Stimulated activated CD8-positive, alpha-beta memory T cell treated with anti-CD3 and anti-CD28 coated beads, Interleukin-4, amount 100 ng/mL, for 48 hours (primary cell): ENCODE measurements at regions not wholly inside any gene's neighbourhood (a gene's known extent, or its start where the extent isn't known, plus 50 kb on each side); places are given as distances from the start of the nearest gene placed in this dataset.
"Not testable (repeated sequence)": the region's sequence is repeated elsewhere in the genome, so short reads cannot be mapped to it uniquely, and the experiment has no call there.

Experiments used
- DNase-seq: peaks from one replicate; pipeline ENCODE4 v3.0.0-alpha.2; 2020

DNA sequence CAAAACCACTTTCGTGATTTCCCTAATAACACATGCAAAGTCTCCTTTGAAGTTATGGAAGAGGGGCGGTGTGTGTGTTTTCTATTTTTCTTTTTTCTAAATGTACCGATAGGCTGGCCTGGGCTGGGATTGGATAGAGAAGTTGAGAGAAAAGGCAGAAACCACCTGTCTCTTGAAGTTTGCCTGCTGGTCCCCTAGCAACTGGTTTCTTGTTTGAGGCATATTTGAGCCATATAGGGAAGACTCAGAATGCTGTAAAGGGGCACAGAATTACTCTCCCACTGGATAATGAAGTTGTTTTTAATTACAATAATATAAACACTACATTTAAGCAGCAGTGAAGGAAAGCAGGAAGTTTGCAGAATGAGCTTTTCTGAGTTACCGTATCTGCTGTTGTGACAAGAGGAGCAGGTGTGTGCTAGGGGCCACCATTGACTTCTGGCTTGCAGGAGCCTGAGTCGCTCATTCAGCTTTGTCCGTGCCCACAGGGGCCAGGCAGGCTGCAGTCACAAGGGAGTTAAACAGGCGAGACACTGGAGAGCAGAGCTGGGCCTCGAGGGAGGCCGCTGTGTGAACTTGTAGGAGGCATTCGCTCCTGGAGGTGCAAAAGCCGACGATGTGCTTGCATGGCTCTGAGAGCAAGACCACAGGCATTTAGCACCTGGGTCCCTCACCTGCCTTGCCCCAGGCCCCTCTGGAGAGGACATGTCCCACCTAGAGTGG lies 173.8 kb upstream of the RGS6 start:
- no peak for DNase-seq

DNA sequence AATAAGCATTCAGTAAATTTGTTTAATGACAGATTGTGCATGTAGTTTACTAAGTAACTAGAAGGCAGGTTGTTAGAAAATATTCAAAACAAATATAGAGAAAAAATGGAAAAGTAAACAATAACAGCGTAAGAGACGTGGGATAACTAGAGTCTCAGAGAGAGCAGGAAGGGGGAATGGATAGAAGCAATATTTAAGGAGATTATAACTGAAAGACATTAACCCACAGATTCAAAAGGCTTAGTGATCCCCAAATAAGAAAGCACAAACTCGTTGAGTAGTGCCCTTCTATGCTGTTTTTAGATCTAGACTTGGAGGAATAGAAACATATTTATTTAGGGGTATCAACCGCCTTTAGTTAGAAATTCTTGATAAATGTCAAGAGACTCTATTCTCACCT lies 169.7 kb upstream of the RGS6 start:
- DNase-seq: no peak

DNA sequence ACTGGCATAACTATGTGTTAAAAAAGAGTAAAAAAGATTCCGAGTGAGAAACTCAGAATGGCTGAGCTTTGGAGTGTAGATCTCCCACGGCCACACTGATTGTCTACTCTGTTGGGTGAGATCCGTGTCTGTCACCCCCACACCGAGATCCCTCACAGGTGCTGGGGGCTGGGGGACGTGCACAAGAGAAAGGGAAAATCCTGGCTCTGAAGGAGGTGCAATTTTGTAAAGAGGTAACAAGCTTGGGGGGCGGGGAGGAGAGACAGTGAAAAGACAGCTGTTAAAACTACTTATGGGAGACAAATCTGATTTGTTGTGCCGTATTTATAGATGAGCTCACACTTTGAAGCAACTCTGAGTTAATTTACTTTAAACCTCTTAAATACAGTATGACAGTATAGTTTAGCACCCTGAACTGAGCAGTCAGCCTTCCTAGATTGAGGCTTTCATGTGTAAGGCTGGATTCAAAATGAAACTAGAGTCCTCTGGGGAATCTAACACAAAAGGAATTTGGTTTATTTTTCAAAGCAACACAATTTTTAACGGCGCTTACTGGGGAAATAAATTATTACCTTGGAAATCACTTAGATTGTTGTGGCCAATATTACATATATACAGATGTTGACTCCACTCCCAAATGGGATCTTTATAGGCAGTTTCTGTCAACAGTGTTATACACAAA lies 167.4 kb upstream of the RGS6 start:
- no peak for DNase-seq

DNA sequence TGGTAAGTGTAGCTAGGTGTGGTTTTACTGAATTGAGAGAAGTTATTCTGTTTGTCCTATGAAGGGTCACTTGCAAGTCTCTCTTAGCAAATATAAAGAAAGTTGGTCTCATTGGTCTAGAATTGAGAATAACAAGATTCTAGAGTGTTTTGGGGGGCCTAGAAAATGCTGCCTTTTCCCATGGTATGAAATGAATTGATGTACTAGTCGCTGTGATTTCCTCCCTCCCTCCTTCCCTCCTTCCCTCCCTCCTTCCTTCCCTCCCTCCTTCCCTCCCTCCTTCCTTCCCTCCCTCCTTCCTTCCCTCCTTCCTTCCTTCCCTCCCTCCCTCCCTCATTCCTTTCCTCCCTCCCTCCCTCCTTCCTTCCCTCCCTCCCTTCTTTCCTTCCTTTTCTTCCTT lies 166.7 kb upstream of the RGS6 start:
- DNase-seq: no peak

DNA sequence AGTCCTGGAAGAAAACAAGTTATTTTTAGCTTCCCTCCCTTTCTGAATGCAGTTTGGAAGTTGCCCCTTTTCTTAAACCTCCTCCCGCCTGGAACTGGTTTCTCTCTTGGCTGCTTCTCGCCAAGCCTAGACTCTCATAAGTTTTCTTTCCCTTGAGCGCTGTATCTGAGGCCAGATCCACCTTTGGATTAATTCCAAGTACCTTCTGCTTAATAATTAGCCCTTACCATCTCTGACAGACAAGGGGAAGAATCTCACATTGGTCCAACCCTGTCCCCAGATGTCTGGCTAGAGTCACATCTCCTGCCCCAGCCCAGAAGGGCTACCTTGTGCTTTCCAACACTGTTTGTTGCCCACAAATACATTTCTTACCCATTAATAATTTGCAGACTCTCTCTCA lies 161.8 kb upstream of the RGS6 start:
- no peak for DNase-seq

DNA sequence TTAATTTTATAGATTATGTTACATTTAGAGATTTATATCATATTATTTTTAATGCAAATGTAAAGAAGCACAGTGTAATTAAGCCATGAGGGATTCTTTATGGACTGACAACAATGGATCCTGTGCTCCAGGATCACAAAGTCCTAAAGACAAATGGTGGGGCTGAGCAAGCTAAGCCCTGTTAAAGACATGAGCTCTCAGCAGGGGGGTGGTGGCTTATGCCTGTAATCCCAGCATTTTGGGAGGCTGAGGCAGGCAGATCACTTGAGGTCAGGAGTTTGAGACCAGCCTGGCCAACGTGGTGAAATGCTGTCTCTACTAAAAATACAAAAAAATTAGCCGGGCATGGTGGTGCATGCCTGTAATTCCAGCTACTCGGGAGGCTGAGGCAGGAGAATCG lies 160.8 kb upstream of the RGS6 start:
- DNase-seq: not testable (repeated sequence)

DNA sequence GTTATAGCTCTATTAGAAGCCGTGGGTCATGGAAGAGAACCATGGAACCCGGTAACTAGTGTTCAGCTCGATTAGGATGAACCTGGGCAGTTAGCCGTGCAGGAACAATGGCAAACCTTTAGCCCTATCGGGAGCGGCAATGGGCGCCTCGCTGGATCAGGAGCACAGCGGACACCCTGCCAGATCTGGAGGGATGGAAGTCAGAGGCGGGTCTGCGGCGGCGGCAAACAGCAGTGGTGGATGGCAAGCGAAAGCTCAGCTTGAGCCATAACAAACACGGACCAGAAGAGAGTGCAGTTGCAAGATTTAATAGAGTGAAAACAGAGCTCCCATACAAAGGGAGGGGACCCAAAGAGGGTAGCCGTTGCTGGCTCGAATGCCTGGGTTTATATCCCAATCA lies 160.2 kb upstream of the RGS6 start:
- not testable (repeated sequence) for DNase-seq

DNA sequence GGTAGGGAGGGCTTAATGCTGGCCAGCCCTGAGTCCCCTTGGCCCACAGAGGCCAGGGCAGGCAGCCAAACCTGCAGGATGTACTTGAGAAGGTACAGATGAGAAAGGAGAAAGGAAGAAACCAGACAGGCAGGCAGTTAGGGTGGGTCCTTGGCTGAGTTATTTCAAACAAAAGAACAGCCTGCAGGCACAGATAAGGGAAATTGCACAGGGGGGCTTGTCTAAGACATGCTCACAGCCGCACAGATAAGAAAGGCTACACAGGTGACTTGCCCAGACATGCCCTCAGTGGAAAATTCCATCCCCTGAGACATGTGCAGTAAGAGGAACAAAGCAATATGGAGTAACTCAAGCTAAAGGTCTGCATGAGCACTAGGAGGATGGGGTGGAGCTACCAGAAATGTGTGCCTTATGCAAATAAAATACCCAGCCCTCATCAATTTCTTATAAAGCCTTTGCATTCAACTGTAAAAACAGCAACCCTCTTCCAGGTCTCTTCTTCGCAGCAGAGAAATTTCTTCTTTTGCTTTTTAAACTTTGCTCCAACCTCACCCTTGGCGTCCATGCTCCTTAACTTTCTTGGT lies 158.2 kb upstream of the RGS6 start:
- no peak for DNase-seq

DNA sequence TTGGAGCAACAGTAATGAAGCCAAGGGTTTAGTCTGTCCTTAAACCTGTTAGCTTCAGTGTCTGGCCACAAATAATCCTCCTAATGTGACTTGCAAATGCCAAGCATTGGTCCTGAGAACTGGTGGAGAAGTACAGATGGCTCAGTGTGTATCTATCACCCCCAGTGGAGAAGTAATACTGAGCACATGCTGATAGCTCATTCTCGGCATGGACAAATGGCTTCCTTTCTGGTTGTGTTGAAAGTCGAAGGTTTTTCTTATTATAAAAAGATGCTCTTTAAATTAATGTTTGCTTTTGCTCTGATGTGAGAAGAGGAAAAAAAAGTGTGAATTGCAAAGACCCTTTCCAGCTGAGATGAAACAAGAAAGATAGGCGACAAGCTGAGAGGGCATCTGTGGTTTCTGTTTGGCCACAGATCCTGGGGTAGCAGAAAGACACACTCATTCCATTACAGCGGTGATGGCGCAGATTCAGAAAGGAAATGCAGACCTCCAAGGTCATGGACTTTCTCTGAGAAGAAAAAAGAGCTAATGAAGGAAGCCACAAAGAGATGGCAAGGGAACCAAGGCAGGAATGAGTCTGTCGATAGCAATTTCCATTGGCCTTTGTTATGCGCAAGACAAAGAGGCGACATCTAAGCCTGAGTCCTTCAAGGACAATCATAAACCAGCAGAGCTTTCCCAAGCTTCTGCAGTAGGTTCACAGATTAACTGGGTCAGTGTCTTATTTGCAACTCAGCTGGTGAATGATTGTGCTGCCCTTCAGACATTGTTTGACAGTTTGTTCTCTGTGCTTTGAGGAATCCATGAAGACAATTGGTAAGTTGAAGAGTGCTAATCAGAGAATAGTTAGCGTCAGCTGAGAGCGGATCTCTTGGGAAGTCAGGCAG lies 155.5 kb upstream of the RGS6 start:
- DNase-seq: peak; percentile 40

DNA sequence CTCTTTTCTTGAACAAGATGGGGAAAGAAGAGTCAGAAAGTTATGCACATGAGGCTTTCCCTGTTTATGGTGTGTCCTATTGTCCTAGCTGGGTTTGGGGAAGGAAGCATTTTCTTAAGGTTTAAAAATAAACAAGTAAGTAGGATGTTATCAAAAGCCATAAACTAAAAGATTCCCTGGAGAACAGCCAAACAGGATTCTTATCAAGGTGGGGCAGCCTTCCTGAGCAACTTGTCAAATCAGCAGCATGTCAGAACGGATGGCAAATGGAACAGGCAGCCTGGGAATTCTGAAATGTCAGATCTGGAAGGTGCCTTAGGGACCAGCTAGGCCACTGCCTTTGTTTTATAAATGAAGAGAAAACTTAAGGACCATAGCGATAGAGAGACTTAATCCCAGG lies 152.2 kb upstream of the RGS6 start:
- DNase-seq: no peak

DNA sequence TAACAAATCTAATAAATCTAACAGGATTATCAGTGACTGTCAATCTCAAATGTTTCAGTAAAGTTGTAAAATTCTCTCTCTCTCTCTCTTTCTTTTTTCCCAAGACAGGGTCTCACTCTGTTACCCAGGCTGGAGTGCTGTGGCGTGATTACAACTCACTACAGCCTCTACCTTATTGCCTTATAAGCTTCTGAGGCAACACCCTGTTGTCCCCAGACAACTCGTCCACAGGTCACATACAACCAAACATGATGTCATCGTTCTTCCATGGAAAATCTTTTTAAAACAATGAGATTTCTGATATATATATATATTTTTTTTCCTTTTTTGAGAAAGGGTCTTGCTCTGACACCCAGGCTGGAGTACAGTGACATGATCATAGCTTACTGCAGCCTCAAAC lies 151.4 kb upstream of the RGS6 start:
- DNase-seq: no peak

DNA sequence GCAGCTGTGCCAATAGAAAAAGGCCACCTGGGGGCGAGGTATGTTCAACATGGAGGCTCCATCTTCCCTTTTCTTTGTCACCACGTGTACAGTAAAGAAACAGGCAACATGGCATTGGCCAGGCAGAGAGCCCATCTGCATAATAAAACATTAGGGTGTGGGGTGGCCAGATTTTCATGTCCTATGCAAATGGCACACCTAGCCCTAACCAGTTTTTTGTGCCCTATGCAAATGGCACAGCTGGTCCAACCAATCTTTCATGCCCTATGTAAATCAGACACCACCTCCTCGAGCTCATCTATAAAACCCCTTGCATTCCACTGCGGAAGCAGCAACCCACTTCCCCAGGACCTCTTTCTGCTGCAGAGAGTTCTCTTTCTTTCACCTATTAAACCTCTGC lies 149.1 kb upstream of the RGS6 start:
- DNase-seq: no peak

DNA sequence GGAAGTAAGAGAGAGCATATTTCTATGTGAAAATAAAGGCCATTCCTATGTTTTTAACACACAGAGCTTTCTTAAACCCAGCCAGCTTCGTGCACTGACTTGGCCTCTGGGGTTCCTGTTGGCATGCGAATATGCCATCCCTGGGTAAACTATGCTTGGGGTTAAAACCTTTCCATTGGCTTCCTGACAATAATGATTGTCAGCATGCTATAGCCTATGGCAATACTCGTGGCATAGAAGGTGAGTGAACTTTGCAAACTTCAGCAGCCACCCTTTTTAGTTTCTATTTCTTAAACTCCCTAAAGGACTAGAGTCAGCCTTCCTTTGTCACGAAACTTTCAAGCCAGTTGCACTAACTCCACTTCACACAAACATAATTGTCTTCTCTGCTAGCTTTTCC lies 148.4 kb upstream of the RGS6 start:
- DNase-seq: no peak

DNA sequence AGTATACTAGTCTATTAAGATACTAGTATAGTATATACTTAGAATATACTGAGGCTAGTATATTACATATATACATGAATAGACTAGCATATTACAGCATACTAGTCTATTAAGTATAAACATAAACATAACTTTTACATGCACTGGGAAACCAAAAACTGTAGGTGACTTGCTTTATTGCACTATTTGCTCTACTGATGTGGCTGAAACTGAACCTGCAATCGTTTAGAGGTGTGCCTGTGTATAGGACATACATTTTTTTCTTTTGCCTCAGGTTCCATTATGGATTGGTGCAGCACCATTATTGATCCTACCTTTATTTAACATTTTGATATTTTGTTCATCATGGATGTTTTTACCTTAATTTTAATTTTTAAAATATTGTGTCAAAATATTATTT lies 143.2 kb upstream of the RGS6 start:
- no peak for DNase-seq

DNA sequence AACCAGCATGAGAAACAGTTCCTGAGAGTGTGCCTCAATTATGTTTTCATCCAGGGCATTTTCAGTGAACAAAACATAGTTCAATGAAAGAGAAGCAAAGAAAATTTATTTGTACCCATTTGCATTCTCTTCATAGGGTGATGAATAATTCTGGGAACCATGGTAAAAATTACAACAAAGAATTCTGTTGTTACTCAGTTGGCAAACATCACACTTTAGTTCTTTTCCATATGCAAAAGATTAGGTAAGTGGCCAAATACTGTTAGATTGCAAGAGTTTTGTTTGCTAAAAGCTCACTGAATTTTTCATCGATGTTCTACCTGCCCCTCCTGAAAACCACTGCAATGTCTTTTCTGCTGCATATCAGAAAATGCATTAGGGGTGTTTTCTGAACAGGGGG lies 132.4 kb upstream of the RGS6 start:
- DNase-seq: no peak

DNA sequence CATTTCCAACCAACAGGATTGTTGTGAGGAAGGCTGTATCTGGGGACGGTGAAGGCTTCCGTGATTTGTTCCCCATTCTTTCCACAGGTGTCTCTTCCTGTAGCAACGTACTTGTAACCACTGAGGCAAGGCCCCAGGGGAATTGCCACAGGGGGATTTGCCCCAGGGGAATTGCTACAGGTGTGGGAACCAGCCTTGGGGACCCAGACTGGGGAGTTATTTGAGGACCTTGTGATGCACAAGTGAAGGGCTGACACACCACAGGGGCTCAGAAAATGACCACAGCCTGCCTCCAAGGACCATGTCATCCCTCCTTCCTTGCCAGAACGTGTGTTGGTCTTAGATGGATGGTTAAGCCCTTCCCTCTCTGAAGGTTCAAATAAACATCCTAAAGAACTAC lies 131.4 kb upstream of the RGS6 start:
- no peak for DNase-seq

DNA sequence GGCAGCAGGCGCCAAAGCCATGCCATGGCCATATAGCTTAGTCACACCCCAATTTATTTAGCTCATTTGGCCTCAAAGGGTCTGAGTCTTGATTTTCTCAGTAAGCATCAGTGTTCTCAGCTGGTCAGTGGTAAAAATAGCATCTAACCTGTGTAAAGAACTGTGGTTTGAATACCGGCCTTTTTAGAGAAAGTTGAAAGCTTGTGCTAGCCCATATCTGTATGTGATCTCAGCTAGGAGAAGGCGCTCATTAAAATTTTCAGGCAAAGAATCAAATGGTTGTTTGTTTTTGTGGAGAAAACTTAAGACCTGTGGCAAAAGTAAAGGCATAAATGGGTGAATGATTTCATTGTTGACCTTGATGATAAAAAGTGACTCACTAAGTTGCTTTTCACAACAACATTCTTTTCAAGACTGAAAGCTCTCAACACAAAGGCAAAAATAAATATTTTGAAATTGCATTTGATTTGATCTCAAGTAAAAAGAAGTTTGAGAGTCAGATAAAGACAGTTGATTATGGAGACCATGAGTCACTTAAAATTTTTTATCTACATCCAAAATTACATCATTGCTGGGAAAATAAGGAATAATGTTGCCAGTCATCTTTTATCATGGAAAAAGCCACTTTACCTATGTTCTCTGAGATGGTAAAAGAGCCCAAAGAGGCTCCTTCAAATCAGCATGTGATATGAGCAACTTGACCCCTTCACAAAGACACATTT lies 128.5 kb upstream of the RGS6 start:
- no peak for DNase-seq

DNA sequence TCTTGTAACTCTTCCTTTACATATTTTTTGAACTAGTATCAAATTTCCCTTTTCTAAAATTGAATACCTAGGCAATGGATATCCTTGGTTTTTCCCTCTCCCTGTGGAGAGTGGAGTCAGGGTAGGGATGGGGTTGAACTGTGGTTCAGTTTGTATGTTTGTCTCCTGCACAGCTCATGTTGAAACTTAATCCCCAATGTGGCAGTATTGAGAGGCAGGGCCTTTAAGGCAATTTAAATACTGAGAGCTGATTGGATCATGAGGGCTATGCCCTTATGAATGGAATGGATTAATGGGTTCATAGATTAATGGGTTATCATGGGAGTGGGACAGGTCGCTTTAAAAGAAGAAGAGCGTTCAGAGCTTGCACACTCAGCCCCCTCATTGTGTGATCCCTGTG lies 127.2 kb upstream of the RGS6 start:
- no peak for DNase-seq

DNA sequence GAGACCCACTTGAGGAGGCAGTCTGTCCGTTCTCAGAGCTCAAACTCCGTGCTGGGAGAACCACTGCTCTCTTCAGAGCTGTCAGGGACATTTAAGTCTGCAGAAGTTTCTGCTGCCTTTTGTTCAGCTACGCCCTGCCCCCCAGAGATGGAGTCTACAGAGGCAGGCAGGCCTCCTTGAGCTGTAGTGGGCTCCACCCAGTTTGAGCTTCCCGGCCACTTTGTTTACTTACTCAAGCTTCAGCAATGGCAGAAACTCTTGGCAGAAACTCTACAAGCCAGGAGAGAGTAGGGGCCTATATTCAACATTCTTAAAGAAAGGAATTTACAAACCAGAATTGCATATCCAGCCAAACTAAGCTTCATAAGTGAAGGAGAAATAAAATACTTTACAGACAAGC lies 125.2 kb upstream of the RGS6 start:
- not testable (repeated sequence) for DNase-seq

DNA sequence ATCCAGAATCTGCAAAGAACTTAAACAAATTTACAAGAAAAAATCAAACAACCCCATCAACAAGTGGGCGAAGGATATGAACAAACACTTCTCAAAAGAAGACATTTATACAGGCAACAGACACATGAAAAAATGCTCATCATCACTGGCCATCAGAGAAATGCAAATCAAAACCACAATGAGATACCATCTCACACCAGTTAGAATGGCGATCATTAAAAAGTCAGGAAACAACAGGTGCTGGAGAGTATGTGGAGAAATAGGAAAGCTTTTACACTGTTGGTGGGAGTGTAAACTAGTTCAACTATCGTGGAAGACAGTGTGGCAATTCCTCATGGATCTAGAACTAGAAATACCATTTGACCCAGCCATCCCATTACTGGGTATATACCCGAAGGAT lies 121.4 kb upstream of the RGS6 start:
- not testable (repeated sequence) for DNase-seq

DNA sequence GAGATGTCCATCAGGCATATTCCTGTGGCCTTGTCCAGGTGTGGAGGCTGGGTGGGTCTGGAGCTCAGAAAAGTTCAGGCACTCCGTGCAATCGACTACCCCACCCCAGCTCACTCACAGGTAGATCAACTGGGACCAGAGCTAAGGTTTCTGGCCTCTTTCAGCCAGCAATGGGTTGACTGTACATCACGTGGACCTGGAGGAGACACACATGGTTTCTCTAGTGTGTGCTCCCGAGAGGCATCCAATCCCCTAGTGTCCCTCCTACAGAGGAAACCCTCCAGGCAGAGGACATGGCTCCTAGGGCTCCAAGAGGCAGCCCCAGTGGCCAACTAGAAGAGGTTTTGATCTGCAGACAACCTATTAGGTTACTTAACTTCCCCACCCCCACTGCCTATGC lies 119.5 kb upstream of the RGS6 start:
- no peak for DNase-seq

DNA sequence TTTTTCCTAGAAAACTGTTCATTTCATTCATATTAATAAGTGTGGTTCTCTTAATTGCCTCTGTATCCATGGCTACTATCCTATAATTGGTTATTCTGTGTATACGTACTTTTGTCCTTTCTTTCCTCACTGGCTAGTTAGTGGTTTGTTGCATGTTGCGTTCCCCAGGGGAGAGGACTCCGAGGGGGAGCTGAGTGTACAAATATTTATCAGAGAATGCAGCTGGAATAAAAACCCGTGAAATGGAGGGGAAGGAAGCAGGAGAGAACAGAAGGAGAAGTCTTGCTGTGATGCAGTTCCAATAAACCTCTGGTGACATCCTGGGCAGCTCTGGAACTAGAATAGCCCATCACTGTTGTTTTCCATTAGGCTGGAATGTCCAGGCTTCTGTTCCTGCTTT lies 117.1 kb upstream of the RGS6 start:
- no peak for DNase-seq

DNA sequence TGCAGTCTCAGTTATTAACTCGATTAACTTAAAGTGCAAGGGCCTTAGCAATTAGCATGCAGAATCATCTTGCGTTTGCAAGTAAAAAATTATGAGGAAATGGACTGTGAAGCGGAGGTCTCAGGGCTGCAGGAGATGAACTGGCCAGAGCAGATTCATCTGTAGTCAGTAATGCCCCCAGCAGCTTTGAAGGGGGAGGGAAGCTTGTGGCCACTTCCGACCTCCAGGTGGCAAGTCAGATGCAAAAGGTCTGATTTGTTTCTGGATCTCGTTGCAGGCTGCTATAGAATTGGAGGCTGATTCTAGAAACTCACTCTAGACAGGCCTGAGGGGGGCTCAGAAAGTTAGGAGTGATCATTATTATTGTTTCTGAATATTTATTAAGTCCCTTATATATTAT lies 107.4 kb upstream of the RGS6 start:
- no peak for DNase-seq
